ENCODE measurements at regions not wholly inside any gene's neighbourhood (a gene's known extent, or its start where the extent isn't known, plus 50 kb on each side); places are given as distances from the start of the nearest gene placed in this dataset.

DNA sequence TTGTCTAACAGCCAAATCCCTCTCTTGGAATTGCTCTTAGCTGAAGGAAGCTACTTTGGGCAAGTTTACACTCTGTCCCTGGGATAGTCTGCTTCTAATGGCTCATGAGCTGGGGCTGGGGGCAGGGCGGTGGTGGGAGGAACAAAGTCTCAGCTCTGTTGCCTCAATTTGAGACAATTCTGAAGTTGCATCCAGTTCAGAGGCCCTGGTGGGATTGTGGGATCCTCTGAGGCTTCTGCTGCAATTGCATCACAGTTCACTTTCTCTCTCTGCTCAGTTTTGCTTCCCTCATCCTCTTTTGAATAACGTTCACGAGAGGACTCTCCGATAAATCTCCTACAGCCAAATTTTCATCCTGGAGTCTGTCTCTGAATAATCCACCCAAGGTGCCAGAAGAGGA lies 440.6 kb upstream of the SLC35B3 start:
- TF ChIP-seq, protein P1, sequence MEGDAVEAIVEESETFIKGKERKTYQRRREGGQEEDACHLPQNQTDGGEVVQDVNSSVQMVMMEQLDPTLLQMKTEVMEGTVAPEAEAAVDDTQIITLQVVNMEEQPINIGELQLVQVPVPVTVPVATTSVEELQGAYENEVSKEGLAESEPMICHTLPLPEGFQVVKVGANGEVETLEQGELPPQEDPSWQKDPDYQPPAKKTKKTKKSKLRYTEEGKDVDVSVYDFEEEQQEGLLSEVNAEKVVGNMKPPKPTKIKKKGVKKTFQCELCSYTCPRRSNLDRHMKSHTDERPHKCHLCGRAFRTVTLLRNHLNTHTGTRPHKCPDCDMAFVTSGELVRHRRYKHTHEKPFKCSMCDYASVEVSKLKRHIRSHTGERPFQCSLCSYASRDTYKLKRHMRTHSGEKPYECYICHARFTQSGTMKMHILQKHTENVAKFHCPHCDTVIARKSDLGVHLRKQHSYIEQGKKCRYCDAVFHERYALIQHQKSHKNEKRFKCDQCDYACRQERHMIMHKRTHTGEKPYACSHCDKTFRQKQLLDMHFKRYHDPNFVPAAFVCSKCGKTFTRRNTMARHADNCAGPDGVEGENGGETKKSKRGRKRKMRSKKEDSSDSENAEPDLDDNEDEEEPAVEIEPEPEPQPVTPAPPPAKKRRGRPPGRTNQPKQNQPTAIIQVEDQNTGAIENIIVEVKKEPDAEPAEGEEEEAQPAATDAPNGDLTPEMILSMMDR (IDR thresholded peaks at IDR 0.05; ENCODE audit: insufficient read depth, low read depth, low read length), result no peak
- TF ChIP-seq EZH2 (IDR thresholded peaks at IDR 0.05; ENCODE audit: insufficient read depth, low read length), result no peak
